Limb (tissue), 2 donors: ENCODE measurements at regions not wholly inside any gene's neighbourhood (a gene's known extent, or its start where the extent isn't known, plus 50 kb on each side); places are given as distances from the start of the nearest gene placed in this dataset.

Source experiments
- DNase-seq, 2 donors: peaks; one replicate each; pipeline ENCODE4 v3.0.0-alpha.2; 2016; ENCODE audit errors: extremely low spot score in 2 of 2

- no peak for DNase-seq
Observed at GRCh38 chr3:8246070-8246469, 255.6 kb upstream of the LMCD1 start.

GRCh38 chr3:8253201-8253600, 248.4 kb upstream of the LMCD1 start:
- DNase-seq: no peak

- no peak for DNase-seq
Observed at GRCh38 chr3:8254489-8254888, 247.1 kb upstream of the LMCD1 start.

- no peak for DNase-seq
Observed at GRCh38 chr3:8255725-8256124, 245.9 kb upstream of the LMCD1 start.

- no peak for DNase-seq
Observed at GRCh38 chr3:8256441-8257071, 245.1 kb upstream of the LMCD1 start.

GRCh38 chr3:8261018-8261417, 240.6 kb upstream of the LMCD1 start:
- DNase-seq: no peak

GRCh38 chr3:8266730-8267131, 234.9 kb upstream of the LMCD1 start:
- no peak for DNase-seq

- no peak for DNase-seq
Observed at GRCh38 chr3:8273479-8273878, 228.1 kb upstream of the LMCD1 start.

- DNase-seq: no peak
Observed at GRCh38 chr3:8276056-8276455, 225.6 kb upstream of the LMCD1 start.

GRCh38 chr3:8276506-8276905, 225.1 kb upstream of the LMCD1 start:
- DNase-seq: no peak

GRCh38 chr3:8278448-8278847, 223.2 kb upstream of the LMCD1 start:
- DNase-seq: no peak

- no peak for DNase-seq
Observed at GRCh38 chr3:8279476-8279875, 222.1 kb upstream of the LMCD1 start.

- no peak for DNase-seq
Observed at GRCh38 chr3:8279886-8280550, 221.6 kb upstream of the LMCD1 start.

GRCh38 chr3:8282541-8283165, 219.0 kb upstream of the LMCD1 start:
- no peak for DNase-seq

- no peak for DNase-seq
Observed at GRCh38 chr3:8283193-8283592, 218.4 kb upstream of the LMCD1 start.

- DNase-seq: no peak
Observed at GRCh38 chr3:8286086-8286485, 215.5 kb upstream of the LMCD1 start.

- DNase-seq: no peak
Observed at GRCh38 chr3:8286749-8287148, 214.9 kb upstream of the LMCD1 start.

- DNase-seq: no peak
Observed at GRCh38 chr3:8290611-8291010, 211.0 kb upstream of the LMCD1 start.

- DNase-seq: no peak
Observed at GRCh38 chr3:8296461-8296860, 205.2 kb upstream of the LMCD1 start.

GRCh38 chr3:8298021-8298954, 203.3 kb upstream of the LMCD1 start:
- no peak for DNase-seq

- DNase-seq: peak in 1 of 2 donors; percentile 88
Observed at GRCh38 chr3:8301977-8302735, 199.5 kb upstream of the LMCD1 start.
